Trophoblast cell (in vitro differentiated cells and primary cell): ENCODE measurements at regions not wholly inside any gene's neighbourhood (a gene's known extent, or its start where the extent isn't known, plus 50 kb on each side); places are given as distances from the start of the nearest gene placed in this dataset.
A peak's percentile ranks its signal among the peaks of the same experiment; 100 is the strongest.

ENCODE experiments used
- DNase-seq, 2 donors: peaks; one replicate each; pipeline ENCODE4 v3.0.0-alpha.2; 2016
- H2AFZ ChIP-seq: 2 replicates; pipeline ENCODE4 v1.6.1; 2013; ENCODE audit warnings: low read length, moderate library complexity, mild to moderate bottlenecking; ENCODE audit not compliant: insufficient read depth, poor library complexity
- H2AK5ac ChIP-seq: 2 replicates; pipeline ENCODE4 v1.6.1; 2013; ENCODE audit warnings: mild to moderate bottlenecking, low read length
- H2BK120ac ChIP-seq: 2 replicates; pipeline ENCODE4 v1.6.1; 2013; ENCODE audit warnings: low read length, mild to moderate bottlenecking, moderate library complexity; ENCODE audit not compliant: insufficient read depth, poor library complexity
- H2BK12ac ChIP-seq: 2 replicates; pipeline ENCODE4 v1.6.1; 2013; ENCODE audit warnings: mild to moderate bottlenecking, low read length, moderate library complexity
- H2BK5ac ChIP-seq: 2 replicates; pipeline ENCODE4 v1.6.1; 2013; ENCODE audit warnings: low read length, low read depth, moderate library complexity, mild to moderate bottlenecking; ENCODE audit not compliant: poor library complexity
- H3K14ac ChIP-seq: 2 replicates; pipeline ENCODE4 v1.6.1; 2013; ENCODE audit warnings: mild to moderate bottlenecking, low read length
- H3K18ac ChIP-seq: 2 replicates; pipeline ENCODE4 v1.6.1; 2013; ENCODE audit warnings: mild to moderate bottlenecking, low read length
- H3K23ac ChIP-seq: 2 replicates; pipeline ENCODE4 v1.6.1; 2013; ENCODE audit warnings: low read length
- H3K27ac ChIP-seq: 2 replicates; pipeline ENCODE4 v1.5.1; 2013; ENCODE audit warnings: low read depth, mild to moderate bottlenecking, inconsistent platforms, low read length, moderate library complexity
- H3K27me3 ChIP-seq: 2 replicates; pipeline ENCODE4 v1.6.1; 2013; ENCODE audit warnings: inconsistent platforms, mild to moderate bottlenecking, low read length, moderate library complexity; ENCODE audit not compliant: insufficient read depth
- H3K36me3 ChIP-seq, 2 experiments: 1 replicate in 1 of 2; 2 replicates in 1 of 2; pipeline ENCODE4 v1.6.1; 2013; ENCODE audit warnings: low read length in 2 of 2, mild to moderate bottlenecking in 2 of 2, moderate library complexity in 1 of 2; ENCODE audit not compliant: insufficient read depth in 2 of 2, control insufficient read depth in 1 of 2
- H3K4ac ChIP-seq: 2 replicates; pipeline ENCODE4 v1.6.1; 2013; ENCODE audit warnings: low read depth, mild to moderate bottlenecking, low read length, moderate library complexity
- H3K4me1 ChIP-seq, 2 experiments: 1 replicate in 1 of 2; 2 replicates in 1 of 2; pipeline ENCODE4 v1.6.1; 2013; ENCODE audit warnings: low read length in 2 of 2, mild to moderate bottlenecking in 2 of 2, moderate library complexity in 1 of 2; ENCODE audit not compliant: insufficient read depth in 2 of 2, control insufficient read depth in 1 of 2
- H3K4me2 ChIP-seq: 2 replicates; pipeline ENCODE4 v1.6.1; 2013; ENCODE audit warnings: inconsistent platforms, mild to moderate bottlenecking, low read length, moderate library complexity
- H3K4me3 ChIP-seq: 2 replicates; pipeline ENCODE4 v1.5.1; 2013; ENCODE audit warnings: mild to moderate bottlenecking, low read depth, low read length, inconsistent platforms
- H3K79me1 ChIP-seq: one replicate; pipeline ENCODE4 v1.6.1; 2013; ENCODE audit warnings: low read length
- H3K79me2 ChIP-seq: 2 replicates; pipeline ENCODE4 v1.6.1; 2013; ENCODE audit warnings: low read length, mild to moderate bottlenecking; ENCODE audit not compliant: control insufficient read depth, insufficient read depth, poor library complexity
- H3K9ac ChIP-seq: 2 replicates; pipeline ENCODE4 v1.6.1; 2013; ENCODE audit warnings: mild to moderate bottlenecking, low read length
- H3K9me3 ChIP-seq: 2 replicates; pipeline ENCODE4 v1.6.1; 2013; ENCODE audit warnings: low read depth, mild to moderate bottlenecking, control low read depth, inconsistent platforms, low read length; ENCODE audit not compliant: insufficient read depth
- H4K12ac ChIP-seq: 2 replicates; pipeline ENCODE4 v1.6.1; 2013; ENCODE audit warnings: low read depth, mild to moderate bottlenecking, low read length, moderate library complexity
- H4K8ac ChIP-seq: 2 replicates; pipeline ENCODE4 v1.6.1; 2013; ENCODE audit warnings: low read depth, mild to moderate bottlenecking, low read length, moderate library complexity
- H4K91ac ChIP-seq: one replicate; pipeline ENCODE4 v1.6.1; 2013; ENCODE audit warnings: low read depth, mild to moderate bottlenecking, low read length, moderate library complexity
- WGBS: extraction: QIAGEN DNeasy Blood & Tissue Kit; methylation state at CpG from one replicate; pipeline ENCODE4 v1.1.7; 2013; ENCODE audit warnings: missing lambda C conversion rate; ENCODE audit not compliant: insufficient read length, insufficient coverage; ENCODE audit errors: extremely low coverage; 5-methylcytosine and 5-hydroxymethylcytosine counted together

DNA sequence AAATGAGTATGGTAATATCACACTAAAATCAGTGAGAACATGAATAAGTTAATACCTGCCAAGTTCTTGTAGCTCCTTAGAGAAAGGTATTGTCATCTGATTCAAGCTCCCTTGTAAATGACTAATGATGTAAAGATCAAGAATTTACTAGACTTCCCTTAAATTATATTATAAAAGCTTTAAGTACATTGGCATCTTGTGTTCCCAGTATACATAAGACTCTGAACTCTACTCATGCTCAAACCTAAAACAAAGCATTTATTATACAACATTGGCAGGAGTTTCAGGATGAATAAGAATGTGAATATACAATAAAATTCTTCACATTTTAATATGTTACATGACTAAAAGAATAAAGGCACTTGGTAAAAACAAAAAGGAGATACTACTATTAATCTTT lies 126.8 kb upstream of the UNC5C start:
- peaks cover 13% of the 10 kb centered on the region for H3K79me1 ChIP-seq
- H4K8ac ChIP-seq, result no peak overlapping the region
- H3K27ac ChIP-seq, result no peak overlapping the region
- peaks cover 1% of the 10 kb centered on the region for H3K79me2 ChIP-seq
- DNase-seq, result no peak
- no peaks in the 10 kb centered on the region for H3K36me3 ChIP-seq
- H3K4me2 ChIP-seq, result no peak overlapping the region
- H3K14ac ChIP-seq, result no peak overlapping the region
- H3K18ac ChIP-seq, result no peak overlapping the region
- H3K4me3 ChIP-seq, result no peak overlapping the region
- no peak overlapping the region for H3K23ac ChIP-seq
- H3K9me3 ChIP-seq, result no peaks in the 10 kb centered on the region
- no peak overlapping the region for H2BK120ac ChIP-seq
- peaks cover 4 to 9% of the 10 kb centered on the region in 2 experiments for H3K4me1 ChIP-seq
- no peaks in the 10 kb centered on the region for H3K27me3 ChIP-seq
- H2BK5ac ChIP-seq, result no peak overlapping the region
- no peak overlapping the region for H2AK5ac ChIP-seq
- no peak overlapping the region for H2BK12ac ChIP-seq
- no peak overlapping the region for H4K91ac ChIP-seq
- no peak overlapping the region for H3K4ac ChIP-seq
- H4K12ac ChIP-seq, result no peak overlapping the region
- no peak overlapping the region for H3K9ac ChIP-seq
- H2AFZ ChIP-seq, result no peak overlapping the region

DNA sequence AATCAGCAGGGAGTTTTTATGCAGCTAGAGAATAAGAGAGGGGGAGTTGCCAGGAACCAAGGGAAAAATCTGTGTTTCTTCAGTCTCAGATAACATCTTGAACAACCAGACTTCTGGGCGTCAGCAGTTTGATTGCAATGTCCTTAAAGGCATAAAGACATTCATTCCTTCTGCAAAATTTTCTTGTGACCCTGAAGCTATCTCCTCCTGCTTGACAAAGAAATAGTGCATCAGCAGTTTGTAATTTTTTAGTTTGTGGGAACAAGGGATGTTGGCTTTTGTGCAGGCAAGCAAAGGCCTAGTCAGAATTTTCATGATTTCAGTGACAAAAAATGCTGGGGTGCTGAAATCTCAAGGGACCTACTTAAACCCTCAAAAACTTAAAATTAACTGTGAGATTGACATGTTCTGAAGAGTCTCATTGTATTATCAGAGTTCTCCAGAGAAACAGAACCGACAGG lies 125.8 kb upstream of the UNC5C start:
- no peak overlapping the region for H3K14ac ChIP-seq
- peaks cover 1% of the 10 kb centered on the region for H3K79me2 ChIP-seq
- no peak overlapping the region for H3K9ac ChIP-seq
- H3K4ac ChIP-seq, result no peak overlapping the region
- H3K27ac ChIP-seq, result peak overlapping the region; percentile 99
- H2AFZ ChIP-seq, result no peak overlapping the region
- H3K4me1 ChIP-seq, result peaks cover 4 to 9% of the 10 kb centered on the region in 2 experiments
- DNase-seq, result no peak
- no peak overlapping the region for H2AK5ac ChIP-seq
- peak overlapping the region; percentile 15 for H3K4me2 ChIP-seq
- no peaks in the 10 kb centered on the region for H3K9me3 ChIP-seq
- no peaks in the 10 kb centered on the region for H3K36me3 ChIP-seq
- H2BK120ac ChIP-seq, result peak overlapping the region; percentile 96
- peaks cover 13% of the 10 kb centered on the region for H3K79me1 ChIP-seq
- H2BK5ac ChIP-seq, result no peak overlapping the region
- no peak overlapping the region for H3K18ac ChIP-seq
- no peak overlapping the region for H4K12ac ChIP-seq
- no CpG with 5 or more reads among the region's 2 CpGs for WGBS
- no peak overlapping the region for H3K23ac ChIP-seq
- no peak overlapping the region for H2BK12ac ChIP-seq
- H3K27me3 ChIP-seq, result no peaks in the 10 kb centered on the region
- no peak overlapping the region for H4K91ac ChIP-seq
- no peak overlapping the region for H3K4me3 ChIP-seq
- H4K8ac ChIP-seq, result no peak overlapping the region

DNA sequence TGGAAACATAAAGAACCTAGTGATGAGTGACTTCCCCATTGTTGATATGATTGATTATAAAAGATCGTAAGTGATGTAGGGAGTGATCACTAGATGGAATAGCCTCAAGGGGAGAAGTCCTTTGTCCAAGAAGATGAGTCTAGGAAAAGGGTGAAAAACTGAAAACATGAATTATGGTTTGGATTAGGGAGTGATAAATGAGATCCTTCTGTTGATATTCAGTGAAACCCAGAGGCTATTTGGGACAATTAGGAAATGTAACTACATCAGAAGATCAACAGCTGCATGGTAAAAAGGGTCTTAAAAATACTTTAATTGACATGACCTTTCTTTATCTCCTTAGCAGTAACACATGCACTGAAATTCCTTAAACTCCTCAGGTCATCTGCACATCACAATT lies 124.0 kb upstream of the UNC5C start:
- no peak overlapping the region for H3K27ac ChIP-seq
- WGBS, result no CpG with 5 or more reads among the region's 1 CpG
- H3K9ac ChIP-seq, result no peak overlapping the region
- no peaks in the 10 kb centered on the region for H3K36me3 ChIP-seq
- H2AFZ ChIP-seq, result no peak overlapping the region
- peaks cover 13% of the 10 kb centered on the region for H3K79me1 ChIP-seq
- no peak overlapping the region for H4K91ac ChIP-seq
- H4K8ac ChIP-seq, result no peak overlapping the region
- H3K18ac ChIP-seq, result no peak overlapping the region
- no peak overlapping the region for H2BK12ac ChIP-seq
- H2AK5ac ChIP-seq, result no peak overlapping the region
- peaks cover 1% of the 10 kb centered on the region for H3K79me2 ChIP-seq
- no peak overlapping the region for H2BK5ac ChIP-seq
- no peak overlapping the region for H2BK120ac ChIP-seq
- no peak for DNase-seq
- no peak overlapping the region for H3K4me3 ChIP-seq
- H4K12ac ChIP-seq, result no peak overlapping the region
- H3K23ac ChIP-seq, result no peak overlapping the region
- no peak overlapping the region for H3K4me2 ChIP-seq
- no peaks in the 10 kb centered on the region for H3K27me3 ChIP-seq
- H3K4me1 ChIP-seq, result peaks cover 4 to 9% of the 10 kb centered on the region in 2 experiments
- H3K9me3 ChIP-seq, result no peaks in the 10 kb centered on the region
- no peak overlapping the region for H3K14ac ChIP-seq
- no peak overlapping the region for H3K4ac ChIP-seq

DNA sequence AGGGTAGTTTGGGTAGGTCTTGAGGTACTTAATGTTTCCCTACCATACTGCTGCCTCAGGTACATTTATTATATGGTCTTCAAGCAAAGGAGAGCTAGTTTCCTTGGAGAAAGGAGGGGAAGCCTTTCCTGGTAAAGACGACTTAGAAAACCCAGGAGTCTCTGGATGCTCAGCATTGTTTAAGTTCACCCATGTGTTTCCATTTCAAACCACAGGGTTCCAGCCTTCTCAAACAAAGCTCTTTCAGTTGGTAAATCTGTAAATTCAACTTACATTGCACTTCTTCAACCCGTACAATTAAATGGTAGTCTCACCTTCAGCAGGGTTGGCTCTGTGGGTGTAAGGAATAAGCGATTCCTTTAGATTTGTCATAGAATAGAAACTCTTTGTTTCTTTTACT lies 111.9 kb upstream of the UNC5C start:
- no peak for DNase-seq
- no peaks in the 10 kb centered on the region for H3K79me1 ChIP-seq
- H3K9ac ChIP-seq, result no peak overlapping the region
- no peak overlapping the region for H4K8ac ChIP-seq
- H3K9me3 ChIP-seq, result no peaks in the 10 kb centered on the region
- no peak overlapping the region for H3K4me2 ChIP-seq
- H3K36me3 ChIP-seq, result no peaks in the 10 kb centered on the region
- H3K79me2 ChIP-seq, result no peaks in the 10 kb centered on the region
- H4K91ac ChIP-seq, result no peak overlapping the region
- H4K12ac ChIP-seq, result no peak overlapping the region
- H2AK5ac ChIP-seq, result no peak overlapping the region
- no peak overlapping the region for H3K4ac ChIP-seq
- WGBS, result no CpG with 5 or more reads among the region's 3 CpGs
- no peak overlapping the region for H3K27ac ChIP-seq
- H2AFZ ChIP-seq, result no peak overlapping the region
- no peak overlapping the region for H2BK120ac ChIP-seq
- no peak overlapping the region for H3K18ac ChIP-seq
- no peak overlapping the region for H2BK5ac ChIP-seq
- no peaks in the 10 kb centered on the region for H3K27me3 ChIP-seq
- H3K4me3 ChIP-seq, result no peak overlapping the region
- no peak overlapping the region for H3K23ac ChIP-seq
- no peaks in the 10 kb centered on the region for H3K4me1 ChIP-seq
- H2BK12ac ChIP-seq, result no peak overlapping the region
- no peak overlapping the region for H3K14ac ChIP-seq
